ENCODE measurements at regions not wholly inside any gene's neighbourhood (a gene's known extent, or its start where the extent isn't known, plus 50 kb on each side); places are given as distances from the start of the nearest gene placed in this dataset.

GRCh38 chr9:19975499-19975898, 186.7 kb upstream of the SLC24A2 start:
- Histone ChIP-seq H4K5ac (ENCODE audit: insufficient read length, low read depth, low read length) (no peak overlapping the region), H4K8ac (ENCODE audit: extremely low read depth, insufficient read depth, low read length) (no peak overlapping the region), H2AK5ac (ENCODE audit: low read depth, low read length) (no peak overlapping the region), H3K79me1 (ENCODE audit: low read depth, low read length) (no peaks in the 10 kb centered on the region), H2BK120ac (replicated peaks; ENCODE audit: low read depth, low read length) (no peak overlapping the region), H3K4me1 (replicated peaks in 1 of 4; ENCODE audit: control insufficient read depth in 3 of 4, insufficient read depth in 4 of 4, low read length in 3 of 4) (no peaks in the 10 kb centered on the region), H3K23ac (ENCODE audit: insufficient read length) (no peak overlapping the region), H3K4ac (replicated peaks; ENCODE audit: insufficient read length, low read depth, low read length) (no peak overlapping the region), H3K23me2 (ENCODE audit: low read depth, low read length) (no peaks in the 10 kb centered on the region), H3K4me2 (ENCODE audit: insufficient read depth in 1 of 2, low read depth in 2 of 2, low read length in 2 of 2) (no peak overlapping the region), H3K36me3 (ENCODE audit: control insufficient read depth in 2 of 4, insufficient read depth in 4 of 4, low read length in 3 of 4) (no peaks in the 10 kb centered on the region), H2BK12ac (ENCODE audit: low read depth, low read length) (no peak overlapping the region), H3K18ac (ENCODE audit: extremely low read depth, low read length) (no peak overlapping the region), H3K27me3 (replicated peaks in 1 of 4; ENCODE audit: control insufficient read depth in 3 of 4, extremely low read depth in 1 of 4, insufficient read depth in 3 of 4, low read length in 3 of 4) (no peaks in the 10 kb centered on the region), H3K79me2 (ENCODE audit: control insufficient read depth in 1 of 2, insufficient read depth in 2 of 2, low read length in 2 of 2) (no peaks in the 10 kb centered on the region), H3K27ac (ENCODE audit: low read depth, low read length) (no peak overlapping the region), H2BK5ac (ENCODE audit: low read depth, low read length) (no peak overlapping the region), H4K20me1 (replicated peaks in 1 of 2; ENCODE audit: control insufficient read depth in 1 of 2, insufficient read depth in 2 of 2, low read length in 2 of 2) (no peaks in the 10 kb centered on the region), H2AFZ (ENCODE audit: low read length) (no peak overlapping the region), H2BK15ac (ENCODE audit: low read length) (no peak overlapping the region), H2BK20ac (ENCODE audit: low read length) (no peak overlapping the region), H3K14ac (ENCODE audit: insufficient read length) (no peak overlapping the region), H3K4me3 (ENCODE audit: extremely low read depth in 1 of 4, insufficient read depth in 2 of 4, low read depth in 3 of 4, low read length in 4 of 4) (no peak overlapping the region), H3K9me3 (ENCODE audit: insufficient read depth in 2 of 2, low read depth in 1 of 2, low read length in 1 of 2) (no peaks in the 10 kb centered on the region), H3K9ac (replicated peaks in 1 of 4; ENCODE audit: extremely low read depth in 1 of 4, low read depth in 3 of 4, low read length in 3 of 4) (no peak overlapping the region), H4K91ac (replicated peaks; ENCODE audit: insufficient read length, low read length) (no peak overlapping the region), H3K56ac (replicated peaks; ENCODE audit: insufficient read length, low read depth, low read length) (no peak overlapping the region)
- WGBS, 2 experiments (ENCODE audit: extremely low coverage in 1 of 2, insufficient coverage in 1 of 2, insufficient read length in 1 of 2, insufficient replicate concordance in 2 of 2, low coverage in 1 of 2, low lambda C conversion rate in 2 of 2, missing lambda C conversion rate in 1 of 2), result 81% methylated on average over 2 of the region's 2 CpGs; no CpG with 5 or more reads in 1 of the 2 experiments
- DNase-seq (ENCODE audit: low read depth in 1 of 2, low spot score in 2 of 2) (no peak), FAIRE-seq (no peak)
- ChIA-PET POLR2A (ENCODE audit: partially characterized antibody) (no interaction called here), CTCF (ENCODE audit: partially characterized antibody) (no interaction called here)
- TF ChIP-seq CEBPB (IDR thresholded peaks at IDR 0.05; ENCODE audit: low read depth, low read length) (no peak), POU5F1 (IDR thresholded peaks at IDR 0.05; ENCODE audit: low read depth, low read length) (no peak), KDM1A (IDR thresholded peaks at IDR 0.05; ENCODE audit: borderline replicate concordance, low read length) (no peak), SIX5 (IDR thresholded peaks at IDR 0.05; ENCODE audit: low read depth, low read length) (no peak), RBBP5 (IDR thresholded peaks at IDR 0.05; ENCODE audit: borderline replicate concordance, low read depth, low read length) (no peak), SAP30 (IDR thresholded peaks at IDR 0.05; ENCODE audit: insufficient read depth, insufficient replicate concordance, low read length) (no peak), SP1 (IDR thresholded peaks at IDR 0.05; ENCODE audit: low read depth, low read length) (no peak), TCF12 (IDR thresholded peaks at IDR 0.05; ENCODE audit: low read depth, low read length) (no peak), TAF1 (IDR thresholded peaks at IDR 0.05; ENCODE audit: low read depth, low read length) (no peak), YY1 (IDR thresholded peaks at IDR 0.05; ENCODE audit: low read depth, low read length) (no peak), CTBP2 (IDR thresholded peaks at IDR 0.05; ENCODE audit: borderline replicate concordance, insufficient read depth, insufficient read length, low read length) (no peak), SP4 (IDR thresholded peaks at IDR 0.05; ENCODE audit: low read length) (no peak), EP300 (IDR thresholded peaks at IDR 0.05; ENCODE audit: borderline replicate concordance in 1 of 2, low read depth in 2 of 2, low read length in 2 of 2) (no peak), SP2 (IDR thresholded peaks at IDR 0.05; ENCODE audit: low read length) (no peak), PHF8 (conservative IDR thresholded peaks at IDR 0.05; ENCODE audit: low read depth, low read length) (no peak), FOSL1 (IDR thresholded peaks at IDR 0.05; ENCODE audit: insufficient read depth, low read depth, low read length) (no peak)

All from H1 (cell line).